Stimulated activated CD4-positive, alpha-beta T cell treated with anti-CD3 and anti-CD28 coated beads, Interleukin-1b, Interleukin-23, amount 100 ng/mL, for 4 hours (primary cell): ENCODE measurements at regions not wholly inside any gene's neighbourhood (a gene's known extent, or its start where the extent isn't known, plus 50 kb on each side); places are given as distances from the start of the nearest gene placed in this dataset.
"Not testable (repeated sequence)": the region's sequence is repeated elsewhere in the genome, so short reads cannot be mapped to it uniquely, and the experiment has no call there.

Source experiments
- DNase-seq, 2 donors: peaks; one replicate each; pipeline ENCODE4 v3.0.0-alpha.2; 2020; ENCODE audit warnings: low read depth in 2 of 2

DNA sequence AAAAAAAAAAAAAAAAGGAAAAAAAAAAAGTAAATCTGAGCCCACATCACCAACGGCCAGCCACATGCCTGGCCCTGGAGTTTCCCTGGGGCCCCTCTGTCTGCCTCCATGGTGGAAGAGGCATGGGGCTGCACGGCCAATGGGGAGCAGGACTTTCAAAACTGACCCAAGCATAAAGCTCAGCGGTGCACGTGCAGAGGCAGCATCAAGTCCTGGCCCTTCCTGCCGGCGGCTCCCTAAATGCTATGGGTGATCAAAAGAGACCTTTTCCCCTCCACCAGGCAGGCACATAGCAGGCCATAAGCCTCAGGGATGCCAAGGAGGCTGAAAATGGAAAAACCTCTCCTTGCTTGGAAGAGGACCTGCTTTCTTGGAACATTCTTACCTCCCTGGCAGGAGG is 94.3 kb downstream of the OAT start:
- no peak for DNase-seq

DNA sequence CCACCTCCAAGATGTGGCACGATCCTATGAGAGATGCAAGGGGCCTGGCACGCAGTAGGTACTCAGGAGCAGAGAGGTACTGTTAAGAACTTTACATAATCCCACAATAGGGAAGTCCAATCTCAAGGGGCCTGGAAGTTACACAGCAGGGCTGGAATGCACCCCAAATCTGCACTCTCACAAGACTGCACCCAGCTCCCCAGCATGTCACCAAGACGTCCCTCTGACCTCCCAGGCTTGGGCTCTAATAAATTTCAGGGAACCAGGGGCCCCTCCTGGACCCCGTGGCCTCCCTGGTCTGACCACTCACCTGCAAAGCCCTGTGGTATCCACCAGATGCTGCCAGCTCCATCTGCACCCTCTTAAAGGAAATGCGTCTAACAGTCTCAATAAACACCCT is 94.9 kb downstream of the OAT start:
- no peak for DNase-seq

DNA sequence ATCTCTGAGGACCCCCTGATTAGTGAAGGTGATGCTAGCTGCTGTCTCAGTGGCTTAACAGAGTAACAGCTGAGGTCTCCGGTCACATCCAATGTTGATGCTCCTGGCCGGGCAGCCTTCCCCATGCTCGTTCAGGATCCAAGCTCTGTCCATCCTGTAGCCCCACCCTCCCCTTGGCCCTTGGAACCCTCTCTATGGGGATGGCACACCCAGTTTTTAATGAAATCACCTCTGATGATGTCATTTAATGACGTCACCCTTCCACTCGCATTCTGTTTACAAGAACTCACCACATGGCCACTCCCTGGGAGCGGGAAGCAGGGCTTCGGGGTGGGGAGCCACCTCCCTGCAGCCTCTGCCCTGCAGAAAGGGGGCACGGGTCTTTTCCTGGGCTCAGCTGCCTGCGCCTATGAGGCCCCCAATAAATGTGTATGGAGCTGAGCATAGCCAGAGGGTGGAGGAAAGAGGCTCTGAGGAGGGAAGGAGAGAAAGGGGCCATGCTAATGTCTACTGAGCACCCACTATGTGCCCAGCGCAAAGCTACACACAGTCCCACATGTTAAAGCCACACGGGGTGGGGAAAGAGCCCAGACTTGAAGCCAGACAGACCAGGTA is 95.5 kb downstream of the OAT start:
- DNase-seq: no peak

DNA sequence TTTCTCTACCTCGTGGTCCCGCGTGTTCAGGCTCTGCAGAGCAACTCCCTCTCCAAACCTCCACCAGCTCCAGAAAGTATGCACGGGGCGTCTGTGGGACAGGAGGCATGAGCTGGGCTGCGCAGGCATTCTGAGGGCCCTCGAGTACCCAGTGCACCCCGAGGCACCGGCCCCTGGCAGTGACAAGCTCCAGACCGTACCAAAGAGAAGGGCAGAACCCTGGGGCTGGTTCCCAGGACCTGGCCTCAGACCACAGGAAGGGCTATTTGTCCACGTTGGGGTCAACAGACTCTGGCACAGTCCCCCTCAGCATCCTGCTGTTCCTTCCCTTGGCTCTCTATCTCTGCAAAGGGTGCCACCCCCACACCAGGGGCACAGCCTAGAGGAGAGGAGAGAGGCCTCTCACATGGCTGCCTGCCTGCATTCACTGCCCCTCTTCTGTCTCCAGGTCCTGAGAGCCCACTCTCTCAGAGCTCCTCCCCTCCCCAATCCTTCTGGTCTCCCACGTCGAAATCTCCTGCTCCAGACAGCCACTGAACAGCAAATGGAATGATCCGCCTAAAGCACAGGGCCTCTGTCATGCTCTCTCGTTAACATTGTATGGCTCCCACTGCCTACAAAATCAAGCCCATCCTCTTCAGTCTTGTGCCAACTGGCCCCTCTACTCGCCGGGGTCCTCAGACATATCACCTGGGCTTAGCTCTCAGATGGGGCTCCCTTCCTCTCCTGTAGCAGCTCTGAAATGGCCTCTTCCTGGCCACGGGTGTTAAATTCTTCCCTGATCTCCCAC is 96.3 kb downstream of the OAT start:
- DNase-seq: no peak

DNA sequence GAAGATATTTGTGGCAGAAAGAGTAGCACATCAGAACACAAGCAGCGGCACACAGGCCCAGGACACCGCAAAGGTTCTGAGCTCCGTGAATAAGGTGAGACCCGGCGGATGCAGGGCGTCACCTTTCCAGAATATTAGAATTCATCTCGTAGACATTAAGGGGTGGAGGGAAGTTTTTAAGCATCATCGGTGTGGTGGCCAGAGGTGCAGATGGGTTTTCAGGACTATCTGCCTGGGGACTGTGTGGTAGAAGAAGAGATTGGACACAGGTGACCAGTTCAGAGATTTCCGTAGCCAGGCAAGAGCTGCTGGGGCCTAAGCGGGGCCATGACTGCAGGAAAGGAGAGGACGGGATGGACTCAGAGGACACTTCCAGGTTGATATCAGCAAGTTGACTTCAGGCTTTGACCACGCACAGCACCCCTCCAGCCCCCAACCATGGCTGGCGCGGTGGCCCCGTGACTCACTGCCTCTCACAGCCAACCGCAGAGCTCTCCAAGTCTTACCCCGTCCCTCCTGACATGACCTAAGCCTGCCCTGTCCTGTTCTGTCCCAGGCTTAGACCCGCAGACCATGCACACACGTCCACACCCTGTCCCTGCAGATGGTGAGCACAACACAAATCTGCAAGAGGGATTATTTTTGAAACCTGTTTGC is 97.2 kb downstream of the OAT start:
- DNase-seq: no peak

DNA sequence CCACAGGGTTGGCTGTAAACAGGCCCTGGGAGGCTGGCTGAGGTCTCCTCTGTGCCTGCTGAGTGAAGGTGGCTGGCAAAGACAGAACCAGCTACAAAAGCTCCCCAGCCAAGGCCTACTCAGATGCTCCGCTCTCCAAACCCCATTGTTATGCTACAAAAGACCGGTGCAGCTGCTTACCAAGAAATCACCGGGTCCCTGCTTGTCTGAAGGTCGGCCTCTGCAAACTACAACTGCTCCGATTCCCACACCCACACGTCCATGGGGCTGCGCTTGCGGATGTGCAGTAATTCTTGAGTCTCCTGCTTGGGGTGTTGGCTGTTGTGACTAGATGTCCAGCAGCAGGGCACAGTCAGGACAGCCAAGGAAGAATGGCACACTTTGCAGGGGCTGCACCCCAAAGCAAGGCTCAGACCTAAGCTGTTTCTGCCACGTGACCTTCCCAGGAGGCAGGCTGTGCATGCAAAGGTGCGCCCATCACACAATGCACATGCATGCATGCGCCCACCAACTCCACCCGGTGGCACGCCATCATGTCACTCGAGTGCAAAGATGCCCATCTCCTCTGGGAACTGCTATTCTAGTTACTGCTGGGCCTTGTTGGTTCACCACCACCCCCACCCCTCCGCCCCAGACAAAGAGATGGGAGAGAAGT is 97.8 kb downstream of the OAT start:
- no peak for DNase-seq

DNA sequence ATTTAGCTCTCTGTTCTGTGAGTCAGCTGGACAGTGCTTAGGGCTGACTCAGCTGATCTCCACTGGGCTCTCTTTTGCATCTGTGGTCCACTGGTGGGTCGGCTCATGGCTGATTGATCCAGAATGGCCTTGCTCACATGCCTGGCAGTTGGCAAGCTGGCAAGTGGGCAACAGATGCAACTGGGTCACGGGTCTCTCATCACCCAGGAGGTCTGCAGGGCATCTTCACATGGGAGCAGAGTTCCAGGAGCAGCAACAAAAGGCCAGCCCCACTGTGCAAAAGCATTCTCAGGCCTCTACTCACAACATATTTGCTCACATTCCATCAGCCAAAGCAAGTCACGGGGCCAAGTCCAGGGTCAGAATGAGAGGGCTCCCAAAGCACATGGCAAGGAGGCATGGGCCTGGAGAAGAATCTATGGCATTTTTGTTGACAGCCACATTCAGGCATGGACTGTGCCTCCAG is 98.8 kb downstream of the OAT start:
- DNase-seq: no peak

DNA sequence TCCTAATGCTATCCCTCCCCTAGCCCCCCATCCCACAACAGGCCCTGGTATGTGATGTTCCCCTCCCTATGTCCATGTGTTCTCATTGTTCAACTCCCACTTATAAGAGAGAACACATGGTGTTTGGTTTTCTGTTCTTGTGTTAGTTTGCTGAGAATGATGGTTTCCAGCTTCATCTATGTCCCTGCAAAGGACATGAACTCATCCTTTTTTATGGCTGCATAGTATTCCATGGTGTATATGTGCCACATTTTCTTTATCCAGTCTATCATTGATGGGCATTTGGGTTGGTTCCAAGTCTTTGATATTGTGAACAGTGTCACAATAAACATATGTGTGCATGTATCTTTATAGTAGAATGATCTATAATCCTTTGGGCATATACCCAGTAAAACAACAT is 99.2 kb downstream of the OAT start:
- not testable (repeated sequence) for DNase-seq

DNA sequence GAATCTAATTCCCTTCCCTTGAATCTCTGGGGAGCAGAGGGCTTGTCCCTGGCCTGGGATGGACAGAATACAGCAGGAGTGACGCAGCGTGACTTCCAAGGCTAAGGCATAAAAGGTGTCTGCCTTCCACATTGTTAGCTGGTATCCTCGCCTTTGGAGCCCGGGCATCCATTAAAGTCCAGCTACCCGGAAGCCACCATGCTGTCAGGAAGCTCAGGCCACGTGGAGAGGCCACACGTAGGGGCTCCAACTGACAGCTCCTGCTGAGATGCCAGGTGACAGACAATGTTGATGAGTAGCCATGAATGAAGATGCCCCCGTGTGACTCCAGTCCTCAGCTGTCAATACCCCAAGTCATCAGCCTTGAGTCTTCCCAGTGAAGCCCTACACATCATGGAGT is 99.9 kb downstream of the OAT start:
- DNase-seq: no peak

DNA sequence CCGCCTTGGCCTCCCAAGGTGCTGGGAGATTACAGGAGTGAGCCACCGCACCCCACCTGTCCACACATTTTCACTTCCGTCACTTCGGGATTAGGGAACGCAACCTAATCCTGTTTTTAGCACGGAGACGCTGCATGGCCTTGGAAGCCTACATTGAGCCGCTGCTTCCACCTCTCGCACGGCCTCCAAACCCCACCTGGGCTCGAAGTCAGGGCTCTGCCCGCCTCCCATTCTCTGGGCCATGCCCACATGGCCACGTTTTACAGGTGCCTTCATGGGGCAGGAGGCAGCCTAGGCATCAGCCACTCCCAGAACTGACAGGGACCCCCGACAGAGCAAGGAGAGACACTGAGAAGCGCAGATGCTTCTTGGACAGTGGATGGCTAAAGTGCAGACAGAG is 100.6 kb downstream of the OAT start:
- DNase-seq: no peak

DNA sequence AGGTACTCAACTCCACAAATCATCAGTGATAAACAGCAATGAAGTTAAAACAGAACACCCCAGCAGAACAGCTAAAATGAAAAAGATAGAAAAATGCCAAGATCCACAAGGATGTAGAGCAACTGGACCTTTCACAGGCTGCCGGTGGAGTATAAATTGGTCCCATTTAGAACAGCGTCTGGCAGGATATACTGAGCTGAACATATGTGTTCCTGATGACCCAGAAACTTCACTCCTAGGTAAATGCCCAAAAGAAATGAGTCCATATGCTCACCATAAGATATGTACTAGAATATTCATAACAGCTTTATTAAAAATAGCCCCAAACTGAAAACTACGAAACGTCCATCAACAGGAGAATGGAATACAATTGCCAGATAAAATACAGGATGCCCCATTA is 102.4 kb downstream of the OAT start:
- no peak for DNase-seq

DNA sequence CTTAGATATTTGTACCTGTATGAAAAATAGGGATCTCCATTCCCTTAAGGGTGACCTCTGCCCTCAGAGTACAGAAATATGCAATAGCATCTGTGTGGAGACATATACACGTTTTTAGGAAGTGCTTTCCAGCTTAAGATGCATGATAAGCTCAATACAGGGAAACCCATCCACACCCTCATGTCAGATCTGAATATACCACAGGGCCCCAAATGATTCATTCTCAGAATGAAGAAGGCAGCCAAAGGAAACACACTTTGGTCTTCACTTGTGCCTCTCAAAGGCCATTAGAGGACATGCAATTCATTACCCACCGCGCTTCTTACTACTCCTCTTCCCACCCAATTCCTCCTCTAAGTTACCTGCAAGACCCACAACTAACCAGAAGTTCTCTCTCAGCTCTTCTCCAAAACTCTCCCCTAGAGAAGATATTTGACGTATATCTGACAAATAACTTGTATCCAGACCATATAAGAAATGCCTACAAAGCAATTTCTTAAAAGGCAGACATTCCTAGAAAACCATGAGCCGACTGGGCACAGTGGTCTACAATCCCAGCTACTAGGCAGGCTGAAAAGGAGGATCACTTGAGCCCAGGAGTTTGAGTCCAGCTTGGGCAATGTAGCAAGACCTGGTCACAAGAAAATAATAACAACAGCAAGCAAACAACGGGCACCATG is 103.0 kb downstream of the OAT start:
- DNase-seq: no peak

DNA sequence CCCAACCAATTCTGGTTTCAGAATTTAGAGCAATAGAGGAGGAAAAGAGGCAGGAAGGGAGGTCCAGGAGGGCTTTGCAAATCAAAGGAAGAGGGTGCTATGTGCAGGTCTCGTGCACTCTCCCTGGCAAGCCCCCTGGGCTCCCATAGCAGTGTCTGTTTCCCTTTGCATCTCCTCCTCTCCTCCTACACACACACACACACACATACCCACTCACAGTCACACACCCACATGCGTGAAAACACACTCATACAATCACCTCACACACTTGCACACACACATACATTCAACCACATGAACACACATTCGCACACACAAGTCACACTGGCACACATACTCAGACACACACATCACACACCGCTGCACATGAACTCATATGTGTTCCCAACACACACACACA is 105.3 kb downstream of the OAT start:
- no peak for DNase-seq

DNA sequence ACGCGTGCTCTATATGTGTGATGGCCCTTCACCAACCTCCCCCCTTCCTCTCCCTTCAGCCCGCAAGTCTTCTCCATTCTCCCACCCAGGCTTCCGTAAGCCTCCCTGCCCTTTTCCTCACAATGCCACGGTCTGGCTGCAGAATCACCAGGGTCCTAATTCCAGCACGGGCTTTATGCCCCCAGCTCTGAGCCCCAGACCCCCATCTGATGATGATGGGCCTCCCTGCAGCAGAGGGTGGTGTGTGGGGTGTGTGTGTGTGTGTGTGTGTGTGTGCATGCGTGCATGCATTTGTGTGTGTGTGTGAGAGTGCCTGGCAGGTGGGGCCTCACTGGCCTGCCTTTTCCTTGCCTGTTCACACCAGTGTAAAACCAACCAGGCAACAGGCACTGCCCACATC is 109.9 kb downstream of the OAT start:
- DNase-seq: no peak

DNA sequence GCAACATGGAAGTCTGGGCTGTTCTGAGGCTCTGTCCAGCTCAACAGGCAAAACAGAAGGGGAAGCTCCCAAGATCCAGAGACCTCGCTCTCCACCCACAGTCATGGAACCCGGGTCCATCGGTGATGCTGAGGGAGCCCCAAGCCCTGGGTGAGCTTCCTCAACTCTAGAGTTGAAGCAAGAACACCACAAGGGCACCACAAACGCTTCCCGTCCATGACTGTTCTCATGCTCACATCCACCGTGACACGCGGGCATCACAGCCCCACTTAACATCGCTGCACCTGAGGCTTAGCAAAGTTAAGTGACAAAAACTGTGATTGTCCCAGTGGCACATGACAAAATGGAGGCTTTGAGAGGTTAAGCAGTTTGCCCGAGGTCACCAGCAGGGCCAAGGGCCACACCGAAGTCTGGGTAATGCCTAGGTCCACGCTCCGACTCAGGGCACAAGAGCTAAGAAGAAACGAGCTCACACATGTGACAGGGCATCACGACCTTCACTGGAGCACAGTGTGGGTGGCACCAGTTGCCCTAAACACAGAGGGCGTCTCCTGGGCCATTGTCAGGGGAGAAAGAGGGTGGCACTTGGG is 110.6 kb downstream of the OAT start:
- no peak for DNase-seq

DNA sequence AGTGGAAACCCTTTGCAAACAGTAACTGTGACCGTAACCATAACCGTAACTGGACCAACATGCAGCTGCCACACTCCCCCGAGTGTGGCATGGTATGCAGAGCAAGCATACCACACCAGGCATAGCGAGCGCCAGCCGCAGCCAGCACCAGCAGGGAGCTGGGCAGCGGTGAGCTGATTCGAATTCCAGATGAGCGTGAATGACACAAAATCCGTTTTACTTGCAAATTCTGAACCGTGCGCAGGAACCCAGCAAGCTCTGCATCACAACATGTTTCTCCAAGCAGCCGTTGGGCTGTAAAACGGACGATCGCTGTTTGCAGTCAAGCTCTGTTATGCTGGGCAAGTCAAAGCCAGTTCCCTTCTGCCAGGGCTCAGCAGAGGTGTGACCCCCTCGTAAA is 111.1 kb downstream of the OAT start:
- DNase-seq: no peak

DNA sequence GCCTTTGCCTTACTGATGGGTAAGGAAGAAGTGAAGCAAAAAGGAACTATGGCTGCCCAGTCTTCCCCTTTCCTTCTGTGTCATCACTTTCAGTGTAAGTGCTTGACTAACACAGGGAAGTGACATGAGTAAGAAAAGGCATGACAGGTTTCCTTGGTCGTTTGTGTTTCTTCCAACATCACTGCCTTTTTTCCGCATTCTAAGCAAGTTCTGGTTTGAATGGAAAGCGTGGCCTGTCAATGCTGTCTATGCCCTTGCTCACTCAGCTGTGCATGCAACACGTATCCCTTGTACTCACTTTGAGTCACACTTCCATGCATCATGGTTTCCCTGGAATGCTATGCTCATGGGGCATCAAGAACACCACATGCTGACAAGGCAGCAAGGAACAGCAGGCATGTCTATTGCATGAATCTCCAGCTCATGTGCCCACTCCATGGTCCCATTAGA is 111.8 kb downstream of the OAT start:
- no peak for DNase-seq

DNA sequence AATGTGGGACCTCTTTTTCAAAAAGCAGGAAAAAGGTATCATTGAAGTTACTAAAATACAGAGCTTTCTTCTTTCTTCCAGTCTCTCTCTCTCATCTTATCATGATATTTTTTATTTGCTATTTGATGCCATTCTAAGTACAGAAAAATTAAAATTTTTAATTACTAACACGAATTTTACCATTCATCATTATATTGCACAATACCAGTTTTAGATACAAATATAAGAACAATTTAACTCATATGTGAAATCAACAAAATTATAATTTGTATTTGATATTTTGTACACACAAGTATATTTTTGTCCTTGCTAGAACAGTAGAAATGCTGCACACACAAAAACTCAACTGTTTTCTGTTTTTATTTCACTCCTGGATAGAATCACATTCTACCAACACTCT is 112.2 kb downstream of the OAT start:
- no peak for DNase-seq

DNA sequence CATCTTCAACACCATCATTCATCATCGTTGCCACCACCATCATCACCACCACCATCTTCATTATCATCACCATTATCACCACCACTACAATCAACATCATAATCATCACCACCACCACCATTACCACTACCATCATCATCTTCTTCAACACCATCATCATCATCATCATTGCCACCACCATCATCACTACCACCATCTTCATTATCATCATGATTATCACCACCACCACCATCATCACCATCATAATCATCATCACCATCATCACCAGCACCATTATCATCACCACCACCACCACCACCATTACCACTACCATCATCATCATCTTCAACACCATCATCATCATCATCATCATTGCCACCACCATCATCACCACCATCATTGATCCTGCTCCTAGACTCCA is 112.7 kb downstream of the OAT start:
- no peak for DNase-seq

DNA sequence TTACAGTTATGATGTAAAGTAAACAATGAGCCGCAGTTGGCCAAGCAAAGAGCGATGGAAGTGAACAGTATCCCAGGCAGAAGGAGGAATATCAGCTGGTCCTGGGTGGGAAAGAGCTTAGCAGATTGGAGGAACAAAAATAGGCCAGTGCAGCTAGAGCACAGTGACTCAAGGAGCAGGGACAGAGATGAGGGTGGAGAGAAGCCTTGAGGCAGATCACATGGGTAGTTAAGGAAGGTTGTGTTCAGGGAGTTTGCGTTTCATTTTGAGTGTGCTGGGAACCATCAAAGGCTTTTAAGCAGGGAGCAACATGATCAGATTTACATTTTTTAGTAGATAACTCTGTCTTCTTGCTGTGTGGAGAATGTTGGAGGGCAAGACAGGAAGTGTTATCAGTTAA is 113.6 kb downstream of the OAT start:
- no peak for DNase-seq

DNA sequence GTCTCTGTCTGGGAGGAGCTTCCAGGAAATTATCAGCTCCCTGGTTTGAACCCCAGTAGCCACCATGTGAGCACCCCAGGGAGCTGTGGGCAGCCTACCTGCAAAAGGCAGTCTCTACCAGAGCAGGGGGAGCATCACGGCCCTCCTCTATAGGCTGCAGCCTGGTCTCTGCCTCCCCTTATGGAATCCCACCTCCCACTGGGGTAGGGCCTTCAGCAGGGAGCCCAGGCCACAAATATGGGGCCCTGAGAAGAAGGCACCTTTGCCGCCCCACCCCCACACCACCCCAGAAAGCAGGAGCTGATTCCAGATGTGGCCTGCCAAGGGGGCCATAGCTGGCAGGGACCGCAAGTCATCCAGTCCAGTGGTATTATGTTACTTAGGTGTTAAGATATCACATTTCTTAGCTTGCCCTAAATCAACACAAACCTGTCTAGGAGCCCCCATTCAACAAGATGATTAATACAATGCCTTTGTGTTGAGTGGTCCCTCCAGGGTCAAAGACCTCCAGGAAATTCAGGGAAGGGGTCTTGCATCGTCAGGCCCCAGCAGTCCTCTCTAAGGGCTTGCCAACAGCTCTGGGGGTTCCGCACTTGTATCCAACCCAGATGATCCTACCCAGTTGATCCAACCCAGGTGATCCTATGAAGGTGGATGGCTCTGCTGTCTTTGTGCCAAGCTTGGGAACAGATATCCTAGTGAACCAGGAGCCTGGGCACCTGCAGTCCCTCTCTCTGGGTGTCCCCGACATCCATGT is 114.9 kb downstream of the OAT start:
- DNase-seq: no peak
